GM18505 (cell line): ENCODE measurements at regions not wholly inside any gene's neighbourhood (a gene's known extent, or its start where the extent isn't known, plus 50 kb on each side); places are given as distances from the start of the nearest gene placed in this dataset.

Experiments
- ATAC-seq: cut with Tn5 transposase; IDR thresholded peaks from one replicate; pipeline ENCODE4 v1.9.1; 2021; ENCODE audit not compliant: unreplicated experiment
- POLR2A ChIP-seq: IDR thresholded peaks from 4 replicates; pipeline ENCODE4 v1.6.1; 2011; ENCODE audit warnings: borderline replicate concordance; ENCODE audit not compliant: insufficient read depth, insufficient read length; ENCODE audit errors: extremely low read depth

DNA sequence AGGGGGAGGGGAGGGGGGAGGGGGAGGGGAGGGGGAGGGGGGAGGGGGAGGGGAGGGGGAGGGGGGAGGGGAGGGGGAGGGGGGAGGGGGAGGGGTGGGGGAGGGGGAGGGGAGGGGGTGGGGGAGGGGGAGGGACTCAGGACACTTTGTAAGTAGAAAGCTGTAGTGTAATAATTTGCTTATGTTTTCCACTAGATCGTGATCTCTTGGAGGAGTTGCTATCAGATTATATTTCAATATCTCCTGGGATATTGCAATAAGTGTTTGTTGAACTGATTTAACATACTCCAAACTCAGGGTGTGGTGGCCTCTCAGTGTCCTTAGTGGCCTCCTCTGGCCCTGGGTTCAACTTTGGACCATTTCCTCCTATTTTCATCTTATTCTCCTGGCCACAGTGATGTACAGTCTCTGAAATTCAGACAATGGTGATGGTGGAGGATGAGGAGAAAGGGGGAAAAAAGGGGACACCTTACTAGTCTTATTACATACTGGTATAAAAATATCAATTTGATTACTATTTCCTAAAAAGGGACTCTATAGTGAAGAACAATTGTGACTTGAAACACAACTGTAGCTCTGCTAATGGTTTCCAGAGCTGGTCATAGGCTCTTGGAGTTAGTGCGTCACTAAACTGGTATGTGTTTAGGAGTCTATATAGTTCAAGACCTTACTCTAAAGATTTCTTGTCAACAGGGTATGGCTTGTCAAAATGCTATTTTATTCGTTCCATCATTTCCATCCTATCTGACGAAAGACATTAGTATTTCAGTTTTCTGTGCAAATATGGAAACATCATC lies 89.6 kb downstream of the DDX1 start:
- TF ChIP-seq POLR2A = no peak
- no peak for ATAC-seq

DNA sequence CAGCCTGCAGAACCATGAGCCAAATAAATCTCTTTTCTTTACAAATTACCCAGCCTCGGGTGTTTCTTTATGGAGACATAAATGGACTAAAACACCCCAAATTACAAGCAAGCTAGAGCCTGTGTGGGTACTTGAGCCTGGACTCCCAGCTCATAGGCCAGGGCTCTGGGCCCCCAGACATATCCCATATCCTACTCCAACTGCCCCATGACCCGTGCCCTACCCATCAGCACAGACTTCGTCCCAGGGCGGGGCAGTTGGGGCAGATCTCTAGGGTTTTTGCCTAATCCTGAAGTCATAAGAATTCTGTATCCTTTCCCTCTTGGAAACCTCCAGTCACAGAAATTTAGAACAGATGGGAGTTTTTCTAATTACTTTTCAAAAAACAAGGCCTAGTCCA lies 90.7 kb downstream of the DDX1 start:
- no peak for ATAC-seq
- TF ChIP-seq POLR2A = no peak

DNA sequence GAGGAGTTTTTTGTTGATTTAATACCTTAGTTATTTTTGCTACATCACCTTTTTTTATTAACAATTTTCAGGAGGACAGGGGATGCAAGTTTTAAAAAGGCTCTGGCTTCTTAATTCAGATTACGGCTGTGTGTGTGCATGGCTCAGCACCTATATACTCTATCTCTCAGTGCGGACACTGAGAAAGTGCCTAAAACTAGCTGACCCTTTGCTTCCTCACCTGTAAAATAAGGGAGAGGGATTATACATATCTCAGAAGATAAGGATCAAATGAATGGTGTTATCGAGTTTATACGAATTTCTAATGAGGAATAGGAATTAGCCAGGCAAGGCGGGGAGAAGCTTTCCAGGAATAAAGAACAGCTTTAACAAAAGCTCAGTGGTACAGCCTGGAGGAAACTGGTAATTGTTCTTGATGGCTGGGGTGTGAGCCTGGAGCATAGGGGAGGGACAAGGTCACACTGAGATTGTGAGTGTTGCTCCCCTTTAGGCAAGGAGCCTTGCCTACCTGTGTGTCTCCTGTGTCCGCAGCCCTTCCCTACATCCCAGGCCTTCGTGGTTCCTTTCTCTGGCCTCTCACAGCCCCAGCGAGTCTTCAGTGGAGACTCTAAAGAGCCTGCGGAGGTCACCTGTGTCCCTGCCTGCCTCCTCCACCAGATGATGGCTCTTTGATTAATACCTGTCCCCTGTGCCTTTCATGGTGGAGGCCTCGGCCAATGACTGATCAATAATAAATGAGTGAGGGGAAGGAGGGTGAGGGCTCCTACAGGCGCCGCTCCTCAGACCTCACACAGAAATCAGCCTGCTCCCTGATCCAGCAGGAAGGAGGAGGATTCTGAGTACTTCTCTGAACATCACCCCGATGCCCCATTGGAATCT lies 92.7 kb downstream of the DDX1 start:
- ATAC-seq = no peak
- TF ChIP-seq POLR2A = no peak

DNA sequence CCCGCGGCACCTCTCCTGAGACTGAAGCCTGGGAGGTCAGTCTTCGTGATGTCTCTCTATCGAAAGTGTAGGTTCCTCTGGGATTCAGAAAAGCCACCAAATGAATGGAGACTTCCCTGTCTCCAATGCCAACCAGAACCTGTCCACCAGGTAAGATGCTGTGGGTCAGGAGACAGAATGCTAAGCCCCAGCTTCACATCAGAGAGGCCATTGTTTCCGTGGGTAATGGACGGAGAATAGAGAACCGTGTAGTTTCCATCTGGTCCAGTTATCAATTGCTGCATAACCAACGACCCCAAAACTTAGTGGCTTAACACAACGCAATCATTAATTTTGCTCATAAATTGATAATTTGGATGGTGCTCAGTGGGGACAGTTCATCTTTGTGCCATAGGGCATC lies 93.5 kb downstream of the DDX1 start:
- ATAC-seq = no peak
- no peak for TF ChIP-seq POLR2A

DNA sequence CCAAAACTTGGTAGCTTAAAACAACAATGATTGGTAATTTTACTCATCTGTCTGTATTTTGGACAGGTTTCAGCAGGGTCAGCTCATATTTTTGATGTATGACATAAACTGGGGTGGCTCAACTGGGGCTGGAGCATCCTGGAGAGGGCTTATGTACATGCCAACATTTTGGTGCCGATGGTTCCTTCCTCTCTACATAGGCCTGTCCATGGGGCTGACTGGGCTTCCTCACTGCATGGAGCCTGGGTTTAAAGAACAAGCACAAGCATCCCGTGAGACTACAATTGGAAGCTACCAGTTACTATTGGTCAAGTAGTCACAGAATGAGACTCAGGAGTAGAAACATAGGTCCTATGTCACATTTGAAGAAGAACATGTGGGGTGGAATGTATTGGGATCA lies 95.0 kb downstream of the DDX1 start:
- ATAC-seq = no peak

DNA sequence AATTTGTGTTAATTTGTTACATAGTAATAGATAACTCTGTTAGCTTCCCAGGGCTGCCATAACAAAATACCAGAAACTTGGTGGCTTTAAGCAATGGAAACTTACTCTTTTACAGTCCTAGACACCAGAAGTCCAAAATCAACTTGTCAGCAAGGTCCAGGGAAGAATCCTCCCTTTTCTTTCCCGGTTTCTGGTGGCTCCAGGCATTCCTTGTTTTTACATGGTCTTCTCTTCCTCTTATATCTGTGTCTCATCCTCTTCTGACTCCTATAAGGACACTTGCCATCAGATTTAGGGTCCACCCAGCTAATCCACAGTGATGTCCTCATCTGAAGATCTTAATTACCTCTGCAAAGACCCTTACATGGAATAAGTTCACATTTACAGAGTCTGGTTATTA lies 95.6 kb downstream of the DDX1 start:
- no peak for ATAC-seq
- TF ChIP-seq POLR2A = no peak

More for the DNA sequence above, 95.0 kb downstream of the DDX1 start:
- TF ChIP-seq POLR2A = no peak

DNA sequence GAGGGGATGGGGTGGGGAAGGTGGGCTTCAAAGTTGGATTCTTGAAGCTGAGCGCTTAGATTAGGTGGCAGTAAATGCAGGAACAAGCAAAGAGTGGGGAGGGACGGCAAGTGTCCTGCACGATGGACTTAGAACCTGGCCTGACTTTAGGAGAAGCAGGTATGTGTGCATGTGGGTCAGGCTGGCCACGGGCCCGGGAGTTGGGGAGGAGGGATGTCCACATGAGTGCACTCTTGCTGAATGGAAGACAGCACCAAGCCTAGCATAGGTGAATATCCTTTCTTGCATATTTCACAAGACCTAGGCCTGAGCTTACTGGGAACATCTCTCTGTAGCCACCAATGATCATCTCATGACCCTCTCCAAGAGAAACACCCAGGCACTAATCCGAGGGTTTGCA lies 96.1 kb downstream of the DDX1 start:
- TF ChIP-seq POLR2A = no peak
- ATAC-seq = no peak

DNA sequence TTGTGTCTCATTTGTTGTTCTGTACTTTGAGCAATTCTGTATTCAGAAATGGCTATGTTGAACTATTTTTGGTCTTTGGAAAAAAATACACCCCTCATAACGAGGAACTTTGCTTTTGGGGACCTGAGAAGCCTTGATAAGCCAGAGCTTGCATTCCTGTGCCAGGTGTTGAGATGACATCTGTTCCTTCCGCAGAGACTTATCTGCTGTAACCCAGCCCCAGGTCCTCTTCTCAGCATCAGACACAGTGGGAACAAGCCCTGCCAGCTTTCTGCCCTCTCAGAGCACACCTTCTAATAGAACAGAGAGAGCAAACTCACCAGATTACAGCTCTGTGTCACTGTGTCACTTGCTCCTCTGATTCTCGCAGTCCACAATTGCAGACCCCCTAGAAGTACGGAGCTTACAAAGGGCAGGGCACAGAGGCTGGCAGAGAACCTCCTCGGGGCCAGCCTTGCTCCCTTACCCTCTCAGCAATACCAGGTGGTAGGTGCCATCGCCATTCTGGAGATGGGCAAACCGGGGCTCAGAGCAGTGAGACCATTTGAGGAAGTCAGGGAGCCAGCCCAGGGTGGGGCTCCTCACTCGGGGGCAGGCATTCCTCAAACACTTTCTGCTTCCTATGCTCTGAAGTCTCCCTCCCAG lies 97.4 kb downstream of the DDX1 start:
- TF ChIP-seq POLR2A = no peak
- ATAC-seq = no peak

DNA sequence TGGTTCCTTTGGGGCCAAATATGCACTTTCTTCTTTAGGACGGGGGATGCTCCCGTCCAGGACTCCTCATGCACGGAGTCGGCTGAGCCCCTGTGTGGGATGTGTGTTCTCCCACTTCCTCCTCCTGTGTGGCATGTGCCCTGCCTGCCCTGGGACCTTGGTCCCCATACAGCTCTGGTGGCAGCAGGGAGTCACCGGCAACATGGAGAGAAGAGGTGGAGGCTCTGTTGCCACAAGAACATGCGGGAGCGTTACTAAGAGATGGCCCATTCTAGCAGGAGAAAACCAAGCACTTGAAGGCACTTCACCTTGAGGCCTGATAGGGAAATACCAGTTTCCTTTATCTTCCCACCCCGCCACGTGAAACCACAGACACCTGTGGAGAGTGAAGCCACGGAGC lies 98.0 kb downstream of the DDX1 start:
- no peak for ATAC-seq
- TF ChIP-seq POLR2A = no peak

DNA sequence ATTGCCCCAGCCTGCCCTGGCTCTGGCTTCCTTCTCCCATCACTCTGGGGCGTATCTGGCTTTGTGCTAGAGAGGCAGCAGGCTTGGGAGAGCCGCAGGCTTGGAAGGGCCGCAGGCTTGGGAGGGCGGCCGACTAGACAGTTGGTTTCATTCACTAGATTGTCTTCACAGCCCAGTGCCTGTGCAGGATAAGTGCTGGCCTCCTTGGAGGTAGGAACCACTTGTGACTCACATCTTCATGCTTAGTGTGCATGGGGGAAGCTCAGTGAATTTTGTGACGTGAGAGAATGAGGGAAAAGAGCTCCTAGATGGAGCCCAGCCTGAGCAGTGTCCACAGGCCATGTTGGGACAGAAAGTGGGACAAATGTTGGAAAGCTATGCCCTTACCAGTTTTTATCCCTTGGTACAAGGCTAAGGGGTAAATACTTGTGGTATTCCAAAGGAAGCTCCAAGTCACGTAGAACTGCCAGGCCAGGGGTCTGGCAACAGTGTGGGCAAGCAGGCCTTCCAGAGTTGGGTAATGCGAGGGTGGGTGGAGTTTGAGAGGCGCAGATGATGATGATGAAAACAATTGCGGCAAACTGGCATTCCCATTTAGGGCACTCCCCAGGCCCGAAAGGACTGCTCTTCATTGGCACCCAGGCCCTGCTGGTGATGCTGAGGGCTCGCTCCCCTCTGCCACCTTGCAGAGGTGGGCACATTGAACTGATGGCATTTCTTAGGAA lies 100.1 kb downstream of the DDX1 start:
- no peak for TF ChIP-seq POLR2A
- no peak for ATAC-seq

DNA sequence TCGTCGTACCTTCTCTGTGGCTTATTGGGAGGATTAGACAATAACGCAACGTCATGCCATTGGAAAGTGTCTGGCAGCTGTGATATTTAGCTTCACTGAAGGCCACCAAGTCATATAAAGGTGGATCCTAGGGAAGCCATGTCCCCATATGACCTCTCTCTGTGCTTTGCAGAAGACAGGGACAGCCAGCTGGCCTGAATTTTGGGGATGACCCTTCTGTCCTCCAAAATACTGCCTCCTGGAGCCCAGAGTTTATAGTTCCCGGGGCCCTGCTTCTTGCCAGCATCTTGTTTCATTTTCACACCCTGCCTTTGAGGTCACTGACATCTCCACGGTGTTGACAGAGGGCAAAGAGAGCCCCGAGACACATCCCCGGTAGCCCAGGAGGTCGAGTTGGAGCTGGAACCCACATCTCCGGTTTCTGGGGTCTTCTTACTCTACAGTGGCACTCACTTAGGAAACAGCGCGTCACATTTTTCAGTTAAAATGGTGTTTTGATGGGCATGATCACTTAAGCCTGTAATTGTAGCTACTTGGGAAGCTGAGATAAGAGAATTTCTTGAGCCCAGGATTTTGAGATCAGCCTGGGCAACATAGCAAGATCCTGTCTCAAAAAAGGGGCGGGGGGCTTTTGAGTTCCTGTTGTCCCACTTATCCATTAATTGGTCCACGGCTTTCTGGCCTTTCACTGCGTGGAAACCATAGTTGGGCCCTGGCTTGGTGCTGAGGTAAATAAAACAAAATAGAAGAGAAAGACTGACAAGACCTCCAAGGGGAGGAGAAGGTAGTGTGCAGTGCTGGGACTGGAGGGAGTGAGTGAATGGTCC lies 101.1 kb downstream of the DDX1 start:
- TF ChIP-seq POLR2A = no peak
- ATAC-seq = no peak

DNA sequence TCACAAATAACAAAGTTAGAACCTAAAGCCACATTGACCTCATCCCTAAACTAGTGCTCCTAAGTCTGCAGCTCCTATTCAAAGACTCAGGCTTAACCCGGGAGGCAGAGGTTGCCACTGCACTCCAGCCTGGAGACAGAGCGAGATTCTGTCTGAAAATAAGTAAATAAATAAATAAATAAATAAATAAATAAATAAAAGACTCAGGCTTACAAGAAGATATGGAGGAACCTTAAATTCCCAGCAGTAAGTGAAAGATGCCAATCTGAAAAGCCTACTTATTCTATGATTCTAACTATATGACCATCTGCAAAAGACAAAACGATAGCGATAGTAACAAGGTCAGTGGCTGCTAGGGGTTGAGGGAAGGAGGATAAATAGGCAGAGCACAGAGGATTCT lies 101.7 kb downstream of the DDX1 start:
- TF ChIP-seq POLR2A = no peak
- no peak for ATAC-seq
